ENCODE measurements at regions not wholly inside any gene's neighbourhood (a gene's known extent, or its start where the extent isn't known, plus 50 kb on each side); places are given as distances from the start of the nearest gene placed in this dataset.

DNA sequence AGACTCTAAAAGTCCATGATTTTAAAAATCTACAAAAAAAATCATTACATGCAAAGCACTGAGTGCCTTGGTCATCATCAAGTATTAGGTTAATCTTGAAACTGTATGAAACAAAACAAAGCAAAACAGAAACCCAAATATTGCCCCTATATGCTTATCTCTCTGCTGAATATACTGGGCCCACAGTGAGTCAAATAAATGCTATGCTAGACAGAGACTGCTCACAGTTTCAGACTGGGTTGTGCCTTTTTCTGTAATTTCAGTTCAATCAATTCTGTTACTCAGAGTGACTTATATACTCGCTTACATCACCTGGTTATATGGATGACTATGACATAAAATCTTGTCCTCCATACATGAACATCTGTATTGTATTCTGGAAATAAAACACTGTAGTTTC lies 257.1 kb upstream of the ACTRT1 start:
- H3K27ac ChIP-seq: no peak overlapping the region
- H3K27me3 ChIP-seq: no peaks in the 10 kb centered on the region
- WGBS, 2 donors (ENCODE audit: low coverage in 1 of 2): 82 to 89% methylated on average over 1 of the region's 1 CpG
- H3K4me1 ChIP-seq: no peaks in the 10 kb centered on the region
- no peak for ATAC-seq
- H3K36me3 ChIP-seq: no peaks in the 10 kb centered on the region
- no peak overlapping the region for H3K4me3 ChIP-seq
- TF ChIP-seq POLR2AphosphoS5 (IDR thresholded peaks at IDR 0.05) (no peak), EP300 (IDR thresholded peaks at IDR 0.05) (no peak), CTCF (IDR thresholded peaks at IDR 0.05) (no peak), POLR2A (IDR thresholded peaks at IDR 0.05) (no peak)
- no peaks in the 10 kb centered on the region for H3K9me3 ChIP-seq

GRCh38 chrX:128294198-128294597 lies 242.0 kb upstream of the ACTRT1 start:
- no peak for TF ChIP-seq POLR2AphosphoS5 (IDR thresholded peaks at IDR 0.05)
- Histone ChIP-seq H3K27me3 (no peaks in the 10 kb centered on the region), H3K27ac (no peak overlapping the region), H3K36me3 (no peaks in the 10 kb centered on the region), H3K4me1 (no peaks in the 10 kb centered on the region), H3K4me3 (no peak overlapping the region), H3K9me3 (no peaks in the 10 kb centered on the region)
- WGBS, 2 donors (ENCODE audit: low coverage in 1 of 2): 60% methylated on average over 1 of the region's 3 CpGs; no CpG with 5 or more reads in 1 of the 2 donors
- no peak for ATAC-seq

DNA sequence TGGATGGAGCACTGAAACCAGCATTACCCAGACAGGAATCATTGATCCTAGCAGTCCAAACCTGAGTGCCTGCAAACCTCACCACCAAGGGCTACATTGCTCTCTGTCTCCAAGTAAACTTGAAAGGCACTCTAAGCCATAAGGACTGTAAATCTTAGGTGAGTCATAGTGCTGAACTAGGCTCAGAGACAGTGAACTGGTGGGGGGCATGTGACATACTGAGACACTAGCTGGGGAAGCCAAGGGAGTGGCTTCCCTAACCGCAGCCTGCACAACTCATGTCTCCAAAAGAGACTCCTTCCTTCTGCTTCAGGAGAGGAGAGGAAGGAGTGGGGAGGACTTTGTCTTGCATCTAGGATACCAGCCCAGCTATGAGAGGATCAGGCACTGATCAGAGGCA lies 235.5 kb upstream of the ACTRT1 start:
- no CpG with 5 or more reads among the region's 1 CpG for WGBS, 2 donors (ENCODE audit: low coverage in 1 of 2)
- no peak for ATAC-seq

DNA sequence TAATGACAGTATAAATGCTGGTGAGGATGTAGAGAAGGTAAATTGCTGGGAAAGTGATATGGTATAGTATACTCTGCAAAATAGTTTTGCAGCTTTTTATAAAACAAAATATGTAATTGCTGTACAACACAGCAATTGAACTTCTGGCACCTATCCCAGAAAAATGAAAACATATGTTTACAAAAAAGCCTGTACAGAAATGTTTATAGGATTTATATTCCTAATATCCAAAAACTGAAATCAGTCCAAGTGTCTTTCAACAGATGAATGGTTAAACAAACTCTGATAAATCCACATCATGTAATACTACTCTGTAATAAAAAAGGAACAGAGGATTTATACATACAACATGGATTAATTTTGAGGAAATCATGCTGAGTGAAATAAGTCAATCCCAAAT lies 198.4 kb upstream of the ACTRT1 start:
- no peaks in the 10 kb centered on the region for H3K36me3 ChIP-seq
- no peaks in the 10 kb centered on the region for H3K4me1 ChIP-seq
- no peak overlapping the region for H3K27ac ChIP-seq
- H3K4me3 ChIP-seq: no peak overlapping the region
- no peaks in the 10 kb centered on the region for H3K27me3 ChIP-seq
- no peak for ATAC-seq
- no peaks in the 10 kb centered on the region for H3K9me3 ChIP-seq
- no peak for TF ChIP-seq POLR2AphosphoS5 (IDR thresholded peaks at IDR 0.05)

More for the DNA sequence above, 235.5 kb upstream of the ACTRT1 start:
- Histone ChIP-seq H3K27ac (no peak overlapping the region), H3K4me3 (no peak overlapping the region), H3K27me3 (no peaks in the 10 kb centered on the region), H3K9me3 (no peaks in the 10 kb centered on the region), H3K36me3 (no peaks in the 10 kb centered on the region), H3K4me1 (no peaks in the 10 kb centered on the region)
- TF ChIP-seq EP300 (IDR thresholded peaks at IDR 0.05): no peak
- TF ChIP-seq POLR2A (IDR thresholded peaks at IDR 0.05): no peak
- no peak for TF ChIP-seq CTCF (IDR thresholded peaks at IDR 0.05)
- no peak for TF ChIP-seq POLR2AphosphoS5 (IDR thresholded peaks at IDR 0.05)

DNA sequence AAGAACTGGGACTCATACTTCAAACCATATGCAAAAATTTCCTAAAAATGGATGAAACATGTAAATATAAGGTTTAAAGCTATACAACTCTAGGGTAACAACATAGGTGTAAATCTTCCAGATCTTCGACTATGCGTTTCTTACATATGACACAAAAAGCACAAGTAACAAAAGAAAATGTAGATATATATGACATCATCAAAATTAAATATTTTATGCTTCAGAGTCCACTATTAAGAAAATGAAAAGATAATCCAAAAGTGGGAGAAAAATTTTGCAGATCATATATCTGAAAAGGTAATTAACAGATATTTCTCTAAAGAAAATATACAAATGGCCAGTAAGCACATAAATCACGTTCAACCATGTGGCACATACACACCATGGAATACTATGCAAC lies 164.2 kb upstream of the ACTRT1 start:
- no peaks in the 10 kb centered on the region for H3K27me3 ChIP-seq
- TF ChIP-seq POLR2AphosphoS5 (IDR thresholded peaks at IDR 0.05) (no peak), CTCF (IDR thresholded peaks at IDR 0.05) (no peak), POLR2A (IDR thresholded peaks at IDR 0.05) (no peak), EP300 (IDR thresholded peaks at IDR 0.05) (no peak)
- 80 to 84% methylated on average over 3 of the region's 3 CpGs for WGBS, 2 donors (ENCODE audit: low coverage in 1 of 2)
- no peak for ATAC-seq
- no peaks in the 10 kb centered on the region for H3K4me1 ChIP-seq
- H3K27ac ChIP-seq: no peak overlapping the region
- H3K9me3 ChIP-seq: no peaks in the 10 kb centered on the region
- no peaks in the 10 kb centered on the region for H3K36me3 ChIP-seq
- H3K4me3 ChIP-seq: no peak overlapping the region

GRCh38 chrX:128165884-128166408 lies 113.7 kb upstream of the ACTRT1 start:
- no peaks in the 10 kb centered on the region for H3K27me3 ChIP-seq
- H3K4me3 ChIP-seq: no peak overlapping the region
- ATAC-seq: no peak
- no peaks in the 10 kb centered on the region for H3K9me3 ChIP-seq
- no peak for TF ChIP-seq EP300 (IDR thresholded peaks at IDR 0.05)
- TF ChIP-seq POLR2AphosphoS5 (IDR thresholded peaks at IDR 0.05): no peak
- TF ChIP-seq POLR2A (IDR thresholded peaks at IDR 0.05): no peak
- TF ChIP-seq CTCF (IDR thresholded peaks at IDR 0.05): no peak
- WGBS, 2 donors (ENCODE audit: low coverage in 1 of 2): 83% methylated on average over 1 of the region's 2 CpGs; no CpG with 5 or more reads in 1 of the 2 donors
- H3K27ac ChIP-seq: no peak overlapping the region
- H3K4me1 ChIP-seq: no peaks in the 10 kb centered on the region
- no peaks in the 10 kb centered on the region for H3K36me3 ChIP-seq
